A673 (cell line): ENCODE measurements at regions not wholly inside any gene's neighbourhood (a gene's known extent, or its start where the extent isn't known, plus 50 kb on each side); places are given as distances from the start of the nearest gene placed in this dataset.

Source experiments
- BruUV-seq: library from RNA; stranded (reverse); fragments of 400-500 nt; replicated peaks from 2 replicates; lab custom pipeline; 2021; lab: Mats Ljungman, UMichigan
- CTCF ChIA-PET: fragments of 300-600 bp; sonication (Branson Sonifier 250); formaldehyde crosslinking; loops from one replicate; lab custom pipeline; 2022; ENCODE audit warnings: antibody characterized with exemption; lab: Charles Lee
- POLR2A ChIA-PET: fragments of 300-600 bp; sonication (Branson Sonifier 250); formaldehyde crosslinking; loops from one replicate; lab custom pipeline; 2022; ENCODE audit warnings: antibody characterized with exemption; ENCODE audit not compliant: low non-redundant PET; lab: Charles Lee
- DNase-seq: peaks from one replicate; pipeline ENCODE4 v3.0.0-alpha.2; 2015; ENCODE audit warnings: low spot score
- H3K27ac ChIP-seq: fragments of 200-600 bp; sonication (generic); 2 replicates; pipeline ENCODE4 v1.5.1; 2016; ENCODE audit warnings: mixed run types, low read depth, mild to moderate bottlenecking, mixed read lengths, antibody characterized with exemption, low read length; ENCODE audit not compliant: poor library complexity, severe bottlenecking
- H3K27me3 ChIP-seq: fragments of 200-600 bp; sonication (generic); replicated peaks from 2 replicates; pipeline ENCODE4 v1.6.1; 2017; ENCODE audit warnings: mixed run types, low read depth, mild to moderate bottlenecking, mixed read lengths, antibody characterized with exemption, low read length; ENCODE audit not compliant: insufficient read depth, poor library complexity
- H3K36me3 ChIP-seq: fragments of 200-600 bp; sonication (generic); 2 replicates; pipeline ENCODE4 v1.6.1; 2016; ENCODE audit warnings: mixed run types, mild to moderate bottlenecking, mixed read lengths, antibody characterized with exemption, low read length; ENCODE audit not compliant: insufficient read depth, poor library complexity, severe bottlenecking
- H3K4me1 ChIP-seq: fragments of 200-600 bp; sonication (generic); 2 replicates; pipeline ENCODE4 v1.6.1; 2017; ENCODE audit warnings: mixed run types, mild to moderate bottlenecking, mixed read lengths, antibody characterized with exemption, low read length; ENCODE audit not compliant: insufficient read depth, poor library complexity, severe bottlenecking
- H3K4me3 ChIP-seq: fragments of 200-600 bp; sonication (generic); 2 replicates; pipeline ENCODE4 v1.5.1; 2016; ENCODE audit warnings: low read depth, mixed run types, mild to moderate bottlenecking, mixed read lengths, low read length; ENCODE audit not compliant: poor library complexity, severe bottlenecking
- H3K9me3 ChIP-seq: fragments of 200-600 bp; sonication (generic); 2 replicates; pipeline ENCODE4 v1.6.1; 2016; ENCODE audit warnings: mixed run types, low read depth, mild to moderate bottlenecking, mixed read lengths, antibody characterized with exemption, low read length; ENCODE audit not compliant: poor library complexity, severe bottlenecking
- EZH2 ChIP-seq: fragments of 200-600 bp; sonication (generic); IDR thresholded peaks from 2 replicates; pipeline ENCODE4 v1.6.1; 2017; ENCODE audit warnings: borderline replicate concordance, low read depth, mild to moderate bottlenecking, mixed read lengths, antibody characterized with exemption, low read length; ENCODE audit not compliant: poor library complexity, severe bottlenecking
- intact Hi-C: fragments of 100-400 bp; cut with micrococcal nuclease; formaldehyde crosslinking; loops from one replicate; pipeline ENCODE4 v1.10.0; 2022; ENCODE audit not compliant: unreplicated experiment
- TF ChIP-seq, protein P1 (sequence below): fragments of 300-800, 200-600 bp; sonication (generic); conservative IDR thresholded peaks from 2 replicates; pipeline ENCODE4 v1.5.1; 2017; ENCODE audit warnings: low read depth, mild to moderate bottlenecking, antibody characterized with exemption, low read length, moderate library complexity, mixed read lengths

DNA sequence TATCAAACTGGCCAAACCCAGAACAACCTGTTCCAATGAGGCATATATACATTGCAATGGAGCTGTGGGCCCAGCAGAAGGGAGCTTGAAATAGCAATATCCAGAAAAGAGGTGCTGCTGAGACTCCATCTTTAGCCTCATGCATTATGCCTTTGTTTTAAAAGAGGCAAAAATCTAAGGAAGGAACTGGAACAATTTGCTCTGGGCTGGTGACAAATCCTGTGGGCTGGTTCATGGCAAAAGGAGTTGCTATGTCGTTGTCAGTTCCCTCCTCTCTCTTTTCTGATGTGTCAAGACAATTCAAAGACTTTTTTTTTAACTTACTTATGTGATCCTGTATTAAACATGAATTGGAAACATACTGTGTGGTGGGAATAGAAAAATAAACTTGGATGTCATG lies 124.2 kb upstream of the FSHR start:
- POLR2A ChIA-PET = no interaction called here
- CTCF ChIA-PET = no interaction called here
- BruUV-seq = no TSS peak
- H3K27ac ChIP-seq = no peak overlapping the region
- intact Hi-C loops = no loop called here
- TF ChIP-seq EZH2 = no peak
- TF ChIP-seq, protein P1, sequence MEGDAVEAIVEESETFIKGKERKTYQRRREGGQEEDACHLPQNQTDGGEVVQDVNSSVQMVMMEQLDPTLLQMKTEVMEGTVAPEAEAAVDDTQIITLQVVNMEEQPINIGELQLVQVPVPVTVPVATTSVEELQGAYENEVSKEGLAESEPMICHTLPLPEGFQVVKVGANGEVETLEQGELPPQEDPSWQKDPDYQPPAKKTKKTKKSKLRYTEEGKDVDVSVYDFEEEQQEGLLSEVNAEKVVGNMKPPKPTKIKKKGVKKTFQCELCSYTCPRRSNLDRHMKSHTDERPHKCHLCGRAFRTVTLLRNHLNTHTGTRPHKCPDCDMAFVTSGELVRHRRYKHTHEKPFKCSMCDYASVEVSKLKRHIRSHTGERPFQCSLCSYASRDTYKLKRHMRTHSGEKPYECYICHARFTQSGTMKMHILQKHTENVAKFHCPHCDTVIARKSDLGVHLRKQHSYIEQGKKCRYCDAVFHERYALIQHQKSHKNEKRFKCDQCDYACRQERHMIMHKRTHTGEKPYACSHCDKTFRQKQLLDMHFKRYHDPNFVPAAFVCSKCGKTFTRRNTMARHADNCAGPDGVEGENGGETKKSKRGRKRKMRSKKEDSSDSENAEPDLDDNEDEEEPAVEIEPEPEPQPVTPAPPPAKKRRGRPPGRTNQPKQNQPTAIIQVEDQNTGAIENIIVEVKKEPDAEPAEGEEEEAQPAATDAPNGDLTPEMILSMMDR = no peak
- DNase-seq = no peak
- H3K9me3 ChIP-seq = no peaks in the 10 kb centered on the region
- no peaks in the 10 kb centered on the region for H3K27me3 ChIP-seq
- H3K4me3 ChIP-seq = no peak overlapping the region
- H3K36me3 ChIP-seq = no peaks in the 10 kb centered on the region
- H3K4me1 ChIP-seq = no peaks in the 10 kb centered on the region

DNA sequence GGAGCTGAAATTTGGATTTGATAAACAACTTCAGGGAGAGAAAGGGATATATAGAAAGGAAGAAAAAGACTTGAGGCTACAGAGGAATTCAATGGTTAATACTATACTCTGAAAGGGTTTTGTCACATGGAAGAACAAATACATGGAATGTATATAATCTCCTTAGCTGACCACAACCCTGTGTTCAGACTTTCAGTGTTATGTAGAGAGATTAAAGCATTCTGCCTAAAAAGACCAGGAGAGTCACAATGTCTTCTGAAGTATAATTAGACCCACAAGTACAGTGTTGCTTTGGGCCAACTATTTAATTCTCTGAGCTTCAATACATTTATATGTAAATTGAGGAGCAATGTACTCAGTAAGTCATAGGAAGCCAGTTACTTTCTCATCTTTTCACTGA lies 123.8 kb upstream of the FSHR start:
- H3K27ac ChIP-seq = no peak overlapping the region
- intact Hi-C loops = no loop called here
- no peak overlapping the region for H3K4me3 ChIP-seq
- no peaks in the 10 kb centered on the region for H3K4me1 ChIP-seq
- BruUV-seq = no TSS peak
- no peak for TF ChIP-seq EZH2
- TF ChIP-seq, protein P1 = no peak
- no peaks in the 10 kb centered on the region for H3K27me3 ChIP-seq
- no peaks in the 10 kb centered on the region for H3K9me3 ChIP-seq
- POLR2A ChIA-PET = no interaction called here
- CTCF ChIA-PET = no interaction called here
- no peak for DNase-seq
- no peaks in the 10 kb centered on the region for H3K36me3 ChIP-seq

DNA sequence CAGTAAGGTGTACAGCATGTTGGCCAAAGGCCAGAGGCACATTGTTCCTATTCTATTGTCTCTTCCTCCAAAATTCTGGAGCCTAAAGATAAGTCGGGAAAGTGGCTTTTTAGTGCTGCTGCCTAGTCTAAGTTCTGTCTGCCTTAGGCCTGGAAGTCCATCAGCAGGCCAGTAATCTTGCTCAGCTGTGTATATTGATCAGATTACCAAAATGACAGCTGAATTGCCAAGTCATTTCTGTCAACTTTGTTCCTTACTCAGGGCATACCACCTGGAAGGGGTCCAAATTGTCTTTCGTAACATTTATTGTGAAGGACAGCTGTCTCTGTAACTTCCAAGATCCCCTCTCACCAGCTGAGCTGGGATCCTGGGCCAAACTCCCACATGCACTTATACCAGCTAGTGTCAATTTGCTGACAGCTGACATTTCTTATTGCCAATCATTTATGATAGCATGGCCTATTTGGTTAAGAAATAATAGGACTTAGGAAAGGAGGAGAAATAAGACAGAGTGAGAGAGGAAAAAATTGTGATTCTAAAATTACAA lies 116.8 kb upstream of the FSHR start:
- TF ChIP-seq, protein P1 = no peak
- TF ChIP-seq EZH2 = no peak
- Histone ChIP-seq H3K27ac (no peak overlapping the region), H3K9me3 (no peaks in the 10 kb centered on the region), H3K4me1 (no peaks in the 10 kb centered on the region), H3K36me3 (no peaks in the 10 kb centered on the region), H3K4me3 (no peak overlapping the region), H3K27me3 (no peaks in the 10 kb centered on the region)
- peak; percentile 4 for DNase-seq
- ChIA-PET CTCF (no interaction called here), POLR2A (no interaction called here)
- intact Hi-C loops = no loop called here
- no TSS peak for BruUV-seq
